GM13976 (cell line): ENCODE measurements at regions not wholly inside any gene's neighbourhood (a gene's known extent, or its start where the extent isn't known, plus 50 kb on each side); places are given as distances from the start of the nearest gene placed in this dataset.

Experiments
- DNase-seq: peaks from one replicate; pipeline ENCODE4 v3.0.0; 2012; ENCODE audit warnings: low spot score
- CTCF ChIP-seq: IDR thresholded peaks from 2 replicates; pipeline ENCODE4 v1.5.1; 2012; ENCODE audit warnings: borderline replicate concordance, mild to moderate bottlenecking; ENCODE audit not compliant: insufficient read depth; ENCODE audit errors: extremely low read depth, missing control alignments, control extremely low read depth
- in situ Hi-C: fragments of 300-500 bp; cut with MboI; formaldehyde crosslinking; loops from one replicate; pipeline ENCODE4 v1.12.0; 2022; ENCODE audit warnings: low sequenced_read_pairs, mixed read lengths, inconsistent platforms; ENCODE audit not compliant: unreplicated experiment

- no peak for DNase-seq
- TF ChIP-seq CTCF: no peak
- in situ Hi-C loops: no loop called here
These were observed 525.8 kb downstream of the AGTPBP1 start for GRCh38 chr9:85215961-85216360.

- no peak for TF ChIP-seq CTCF
- in situ Hi-C loops: no loop called here
These were observed 526.3 kb downstream of the AGTPBP1 start for GRCh38 chr9:85215416-85215815.

GRCh38 chr9:85213650-85214607 is 527.8 kb downstream of the AGTPBP1 start:
- DNase-seq: no peak

More at GRCh38 chr9:85215416-85215815, 526.3 kb downstream of the AGTPBP1 start:
- no peak for DNase-seq

GRCh38 chr9:85212887-85213286 is 528.9 kb downstream of the AGTPBP1 start:
- no peak for TF ChIP-seq CTCF
- DNase-seq: no peak
- in situ Hi-C loops: no loop called here

More at GRCh38 chr9:85213650-85214607, 527.8 kb downstream of the AGTPBP1 start:
- TF ChIP-seq CTCF: no peak
- in situ Hi-C loops: no loop called here

GRCh38 chr9:85212209-85212608 is 529.5 kb downstream of the AGTPBP1 start:
- no peak for DNase-seq
- TF ChIP-seq CTCF: no peak
- in situ Hi-C loops: no loop called here

- in situ Hi-C loops: no loop called here
- no peak for DNase-seq
- TF ChIP-seq CTCF: no peak
These were observed 533.1 kb downstream of the AGTPBP1 start for GRCh38 chr9:85208666-85209065.
